Keratinocyte (primary cell): ENCODE measurements at regions not wholly inside any gene's neighbourhood (a gene's known extent, or its start where the extent isn't known, plus 50 kb on each side); places are given as distances from the start of the nearest gene placed in this dataset.

Experiments
- DNase-seq: peaks from one replicate; pipeline ENCODE4 v3.0.0-alpha.2; 2011; ENCODE audit warnings: low read depth, missing footprints, low spot score
- FAIRE-seq: peaks from 2 replicates; lab custom pipeline; 2011; peaks lifted over from hg19 to GRCh38; lab: Jason Lieb, UNC
- H2AFZ ChIP-seq: 2 replicates; pipeline ENCODE4 v1.6.0; 2012; ENCODE audit warnings: low read length, control low read depth, inconsistent platforms; ENCODE audit not compliant: control insufficient read depth
- H3K27ac ChIP-seq: 2 replicates; pipeline ENCODE4 v1.5.1; 2011; ENCODE audit warnings: low read length; ENCODE audit not compliant: control insufficient read depth, insufficient read depth
- H3K27me3 ChIP-seq: 3 replicates; pipeline ENCODE4 v1.6.0; 2011; ENCODE audit warnings: low read length; ENCODE audit not compliant: control insufficient read depth, insufficient read depth; ENCODE audit errors: extremely low read depth
- H3K36me3 ChIP-seq, 2 experiments: 2 replicates in 1 of 2; 3 replicates in 1 of 2; pipeline ENCODE4 v1.5.1; 2011; ENCODE audit warnings: low read length in 2 of 2, mild to moderate bottlenecking in 1 of 2; ENCODE audit not compliant: control insufficient read depth in 2 of 2, insufficient read depth in 2 of 2; ENCODE audit errors: extremely low read depth in 1 of 2
- H3K4me1 ChIP-seq: 3 replicates; pipeline ENCODE4 v1.5.1; 2011; ENCODE audit warnings: low read length; ENCODE audit not compliant: control insufficient read depth, insufficient read depth; ENCODE audit errors: extremely low read depth
- H3K4me2 ChIP-seq: 3 replicates; pipeline ENCODE4 v1.6.0; 2011; ENCODE audit warnings: low read depth, low read length; ENCODE audit not compliant: control insufficient read depth, insufficient read depth; ENCODE audit errors: extremely low read depth
- H3K4me3 ChIP-seq, 3 experiments: fragments of 200-600 bp in 1 of 3; sonication (generic) in 1 of 3; 2 replicates in 2 of 3; 3 replicates in 1 of 3; pipeline ENCODE4 v1.5.1; 2011 to 2016; ENCODE audit warnings: low read length in 3 of 3, mild to moderate bottlenecking in 3 of 3, control low read depth in 2 of 3, inconsistent platforms in 1 of 3, low read depth in 1 of 3, mixed read lengths in 1 of 3, mixed run types in 1 of 3, moderate library complexity in 1 of 3; ENCODE audit not compliant: control insufficient read depth in 2 of 3, insufficient read depth in 2 of 3; ENCODE audit errors: extremely low read depth in 1 of 3
- H3K79me2 ChIP-seq: 2 replicates; pipeline ENCODE4 v1.6.0; 2012; ENCODE audit warnings: low read length; ENCODE audit not compliant: control insufficient read depth, insufficient read depth
- H3K9ac ChIP-seq: 3 replicates; pipeline ENCODE4 v1.6.0; 2011; ENCODE audit warnings: low read length; ENCODE audit not compliant: control insufficient read depth, insufficient read depth; ENCODE audit errors: extremely low read depth
- H3K9me1 ChIP-seq: 3 replicates; pipeline ENCODE4 v1.6.0; 2011; ENCODE audit warnings: low read length; ENCODE audit not compliant: control insufficient read depth, insufficient read depth; ENCODE audit errors: extremely low read depth
- H3K9me3 ChIP-seq: 2 replicates; pipeline ENCODE4 v1.5.1; 2012; ENCODE audit warnings: low read depth, low read length; ENCODE audit not compliant: control insufficient read depth
- H4K20me1 ChIP-seq: 3 replicates; pipeline ENCODE4 v1.6.0; 2011; ENCODE audit warnings: low read length; ENCODE audit not compliant: control insufficient read depth, insufficient read depth; ENCODE audit errors: extremely low read depth
- CTCF ChIP-seq, 3 experiments: IDR thresholded peaks in 1 of 3; conservative IDR thresholded peaks in 1 of 3; optimal IDR thresholded peaks in 1 of 3; 2 replicates in 2 of 3; 3 replicates in 1 of 3; pipeline versions ENCODE3 to v1.5.1; 2011; ENCODE audit warnings: low read length in 3 of 3, mild to moderate bottlenecking in 3 of 3, moderate library complexity in 2 of 3, control low read depth in 1 of 3, inconsistent platforms in 1 of 3; ENCODE audit not compliant: insufficient read depth in 2 of 3; ENCODE audit errors: extremely low read depth in 1 of 3
- EZH2 ChIP-seq: IDR thresholded peaks from one replicate; pipeline ENCODE4 v1.6.1; 2012; ENCODE audit warnings: inconsistent platforms, mild to moderate bottlenecking, low read length, moderate library complexity
- dilution Hi-C: fragments of 300-500 bp; cut with MboI; formaldehyde crosslinking; loops from one replicate; pipeline ENCODE4 v1.7.0; 2020; ENCODE audit warnings: low sequenced_read_pairs; ENCODE audit not compliant: extremely low pct_ligation_motif_present

GRCh38 chr17:14840616-14841231 lies 424.4 kb downstream of the PMP22 start:
- H3K9me1 ChIP-seq = no peaks in the 10 kb centered on the region
- H3K9ac ChIP-seq = peak overlapping the region; percentile 31
- H3K4me2 ChIP-seq = peak overlapping the region; percentile 30
- no peaks in the 10 kb centered on the region for H4K20me1 ChIP-seq
- H3K27me3 ChIP-seq = no peaks in the 10 kb centered on the region
- no peaks in the 10 kb centered on the region for H3K79me2 ChIP-seq
- no peaks in the 10 kb centered on the region for H3K36me3 ChIP-seq
- no peak for FAIRE-seq
- no peak for DNase-seq
- H2AFZ ChIP-seq = peak overlapping the region; percentile 24
- peak overlapping the region; percentile 66 for H3K27ac ChIP-seq
- no peak overlapping the region for H3K4me3 ChIP-seq
- dilution Hi-C loops = no loop called here
- TF ChIP-seq CTCF (optimal IDR thresholded peaks at IDR 0.05 in 1 of 3, IDR thresholded peaks at IDR 0.05 in 1 of 3, conservative IDR thresholded peaks at IDR 0.05 in 1 of 3; ENCODE audit: extremely low read depth in 1 of 3, insufficient read depth in 2 of 3, low read length in 3 of 3) = no peak
- TF ChIP-seq EZH2 = no peak
- H3K9me3 ChIP-seq = peaks cover 2% of the 10 kb centered on the region
- H3K4me1 ChIP-seq = peaks cover 55% of the 10 kb centered on the region

DNA sequence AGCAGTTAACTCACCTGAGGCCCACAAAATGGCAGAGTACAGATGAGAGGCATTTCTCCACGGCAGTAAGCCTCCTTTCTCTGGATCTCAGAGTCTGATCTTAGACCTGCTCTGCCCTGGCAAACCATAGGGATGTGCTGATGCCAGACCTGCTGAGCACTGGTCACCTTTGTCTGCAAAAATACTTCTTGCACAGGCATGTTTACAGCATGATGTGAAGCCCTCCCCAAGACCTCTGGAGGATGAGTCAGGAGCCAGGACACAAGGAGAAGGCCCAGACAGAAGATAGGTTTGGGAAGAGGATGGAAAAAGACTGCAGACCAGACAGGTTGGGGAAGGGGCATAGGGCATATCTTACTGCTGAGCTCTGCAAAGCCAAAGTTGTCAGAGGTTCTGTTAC lies 426.6 kb downstream of the PMP22 start:
- no peak for DNase-seq
- Histone ChIP-seq H2AFZ (peak overlapping the region; percentile 38), H3K27me3 (no peaks in the 10 kb centered on the region), H3K9me1 (no peaks in the 10 kb centered on the region), H3K9me3 (peaks cover 2% of the 10 kb centered on the region), H3K36me3 (no peaks in the 10 kb centered on the region), H3K4me2 (peak overlapping the region; percentile 18), H3K4me1 (peaks cover 42% of the 10 kb centered on the region), H3K79me2 (no peaks in the 10 kb centered on the region), H3K4me3 (no peak overlapping the region), H4K20me1 (no peaks in the 10 kb centered on the region), H3K27ac (peak overlapping the region; percentile 11), H3K9ac (no peak overlapping the region)
- FAIRE-seq = peak; percentile 83
- dilution Hi-C loops = no loop called here
- TF ChIP-seq EZH2 = no peak
- no peak for TF ChIP-seq CTCF (optimal IDR thresholded peaks at IDR 0.05 in 1 of 3, IDR thresholded peaks at IDR 0.05 in 1 of 3, conservative IDR thresholded peaks at IDR 0.05 in 1 of 3; ENCODE audit: extremely low read depth in 1 of 3, insufficient read depth in 2 of 3, low read length in 3 of 3)
